ENCODE measurements at regions not wholly inside any gene's neighbourhood (a gene's known extent, or its start where the extent isn't known, plus 50 kb on each side); places are given as distances from the start of the nearest gene placed in this dataset.

GRCh38 chr13:44093607-44094564 lies 214.2 kb downstream of the LACC1 start:
- TF ChIP-seq YY1 (IDR thresholded peaks at IDR 0.05; ENCODE audit: insufficient read depth, insufficient read length): no peak
- no peak for TF ChIP-seq ZNF274 (IDR thresholded peaks at IDR 0.05; ENCODE audit: low read depth, low read length)
- TF ChIP-seq SUZ12 (IDR thresholded peaks at IDR 0.05; ENCODE audit: extremely low read depth, insufficient read depth, insufficient read length): no peak
